ENCODE measurements at regions not wholly inside any gene's neighbourhood (a gene's known extent, or its start where the extent isn't known, plus 50 kb on each side); places are given as distances from the start of the nearest gene placed in this dataset.
"Not testable (repeated sequence)": the region's sequence is repeated elsewhere in the genome, so short reads cannot be mapped to it uniquely, and the experiment has no call there.

GRCh38 chr10:8359467-8359866, 305.0 kb downstream of the GATA3 start:
- Histone ChIP-seq H3K9me3 (ENCODE audit: control insufficient read depth, low read length) (no peaks in the 10 kb centered on the region), H3K27ac (ENCODE audit: low read depth, low read length, severe bottlenecking) (no peak overlapping the region), H3K36me3 (ENCODE audit: control insufficient read depth, insufficient read depth, low read length) (no peaks in the 10 kb centered on the region), H3K4me3 (ENCODE audit: extremely low read depth, insufficient read depth, low read length, poor library complexity, severe bottlenecking) (no peak overlapping the region), H3K4me1 (ENCODE audit: control insufficient read depth, insufficient read depth, low read length, poor library complexity, severe bottlenecking) (no peaks in the 10 kb centered on the region)
- WGBS, 2 experiments (ENCODE audit: insufficient coverage in 2 of 2) = 93% methylated on average over 4 of the region's 5 CpGs; no CpG with 5 or more reads in 1 of the 2 experiments

GRCh38 chr10:8360365-8360764, 305.9 kb downstream of the GATA3 start:
- Histone ChIP-seq H3K9me3 (ENCODE audit: control insufficient read depth, low read length) (no peaks in the 10 kb centered on the region), H3K27ac (ENCODE audit: low read depth, low read length, severe bottlenecking) (no peak overlapping the region), H3K36me3 (ENCODE audit: control insufficient read depth, insufficient read depth, low read length) (no peaks in the 10 kb centered on the region), H3K4me1 (ENCODE audit: control insufficient read depth, insufficient read depth, low read length, poor library complexity, severe bottlenecking) (no peaks in the 10 kb centered on the region), H3K4me3 (ENCODE audit: extremely low read depth, insufficient read depth, low read length, poor library complexity, severe bottlenecking) (no peak overlapping the region)
- 95 to 97% methylated on average over 4 to 6 of the region's 7 CpGs for WGBS, 2 experiments (ENCODE audit: insufficient coverage in 2 of 2)

- Histone ChIP-seq H3K9me3 (ENCODE audit: control insufficient read depth, low read length) (no peaks in the 10 kb centered on the region), H3K4me1 (ENCODE audit: control insufficient read depth, insufficient read depth, low read length, poor library complexity, severe bottlenecking) (peaks cover 4% of the 10 kb centered on the region), H3K27ac (ENCODE audit: low read depth, low read length, severe bottlenecking) (no peak overlapping the region), H3K4me3 (ENCODE audit: extremely low read depth, insufficient read depth, low read length, poor library complexity, severe bottlenecking) (no peak overlapping the region), H3K36me3 (ENCODE audit: control insufficient read depth, insufficient read depth, low read length) (no peaks in the 10 kb centered on the region)
- 76 to 92% methylated on average over 2 of the region's 2 CpGs for WGBS, 2 experiments (ENCODE audit: insufficient coverage in 2 of 2)
These were observed 306.5 kb downstream of the GATA3 start for GRCh38 chr10:8360814-8361509.

- H3K4me3 ChIP-seq (ENCODE audit: extremely low read depth, insufficient read depth, low read length, poor library complexity, severe bottlenecking) = no peak overlapping the region
- H3K4me1 ChIP-seq (ENCODE audit: control insufficient read depth, insufficient read depth, low read length, poor library complexity, severe bottlenecking) = peaks cover 7% of the 10 kb centered on the region
- no peak overlapping the region for H3K27ac ChIP-seq (ENCODE audit: low read depth, low read length, severe bottlenecking)
- WGBS, 2 experiments (ENCODE audit: insufficient coverage in 2 of 2) = 33 to 57% methylated on average over 1 of the region's 2 CpGs
- H3K9me3 ChIP-seq (ENCODE audit: control insufficient read depth, low read length) = no peaks in the 10 kb centered on the region
- H3K36me3 ChIP-seq (ENCODE audit: control insufficient read depth, insufficient read depth, low read length) = no peaks in the 10 kb centered on the region
These were observed 307.0 kb downstream of the GATA3 start for GRCh38 chr10:8361510-8361844.

GRCh38 chr10:8365935-8366911, 311.7 kb downstream of the GATA3 start:
- Histone ChIP-seq H3K9me3 (ENCODE audit: control insufficient read depth, low read length) (no peaks in the 10 kb centered on the region), H3K36me3 (ENCODE audit: control insufficient read depth, insufficient read depth, low read length) (no peaks in the 10 kb centered on the region), H3K4me1 (ENCODE audit: control insufficient read depth, insufficient read depth, low read length, poor library complexity, severe bottlenecking) (peaks cover 7% of the 10 kb centered on the region), H3K27ac (ENCODE audit: low read depth, low read length, severe bottlenecking) (peak overlapping the region; percentile 24), H3K4me3 (ENCODE audit: extremely low read depth, insufficient read depth, low read length, poor library complexity, severe bottlenecking) (no peak overlapping the region)
- WGBS, 2 experiments (ENCODE audit: insufficient coverage in 2 of 2) = 88 to 95% methylated on average over 14 to 17 of the region's 19 CpGs

GRCh38 chr10:8367672-8368411, 313.4 kb downstream of the GATA3 start:
- not testable (repeated sequence) for H3K4me1 ChIP-seq (ENCODE audit: control insufficient read depth, insufficient read depth, low read length, poor library complexity, severe bottlenecking); H3K36me3 ChIP-seq (ENCODE audit: control insufficient read depth, insufficient read depth, low read length); H3K9me3 ChIP-seq (ENCODE audit: control insufficient read depth, low read length); H3K4me3 ChIP-seq (ENCODE audit: extremely low read depth, insufficient read depth, low read length, poor library complexity, severe bottlenecking); H3K27ac ChIP-seq (ENCODE audit: low read depth, low read length, severe bottlenecking)
- WGBS, 2 experiments (ENCODE audit: insufficient coverage in 2 of 2) = 83 to 88% methylated on average over 1 of the region's 3 CpGs

- H3K4me3 ChIP-seq (ENCODE audit: extremely low read depth, insufficient read depth, low read length, poor library complexity, severe bottlenecking) = no peak overlapping the region
- WGBS, 2 experiments (ENCODE audit: insufficient coverage in 2 of 2) = 88 to 93% methylated on average over 3 to 5 of the region's 7 CpGs
These were observed 315.2 kb downstream of the GATA3 start for GRCh38 chr10:8369666-8370065.

GRCh38 chr10:8374334-8374733, 319.8 kb downstream of the GATA3 start:
- Histone ChIP-seq H3K4me3 (ENCODE audit: extremely low read depth, insufficient read depth, low read length, poor library complexity, severe bottlenecking) (no peak overlapping the region), H3K9me3 (ENCODE audit: control insufficient read depth, low read length) (no peaks in the 10 kb centered on the region), H3K4me1 (ENCODE audit: control insufficient read depth, insufficient read depth, low read length, poor library complexity, severe bottlenecking) (peaks cover 13% of the 10 kb centered on the region), H3K36me3 (ENCODE audit: control insufficient read depth, insufficient read depth, low read length) (no peaks in the 10 kb centered on the region), H3K27ac (ENCODE audit: low read depth, low read length, severe bottlenecking) (no peak overlapping the region)
- 94 to 100% methylated on average over 5 to 6 of the region's 6 CpGs for WGBS, 2 experiments (ENCODE audit: insufficient coverage in 2 of 2)

More at GRCh38 chr10:8369666-8370065, 315.2 kb downstream of the GATA3 start:
- H3K9me3 ChIP-seq (ENCODE audit: control insufficient read depth, low read length) = no peaks in the 10 kb centered on the region
- H3K4me1 ChIP-seq (ENCODE audit: control insufficient read depth, insufficient read depth, low read length, poor library complexity, severe bottlenecking) = peaks cover 7% of the 10 kb centered on the region
- no peaks in the 10 kb centered on the region for H3K36me3 ChIP-seq (ENCODE audit: control insufficient read depth, insufficient read depth, low read length)
- H3K27ac ChIP-seq (ENCODE audit: low read depth, low read length, severe bottlenecking) = no peak overlapping the region

GRCh38 chr10:8375137-8375536, 320.6 kb downstream of the GATA3 start:
- H3K27ac ChIP-seq (ENCODE audit: low read depth, low read length, severe bottlenecking) = no peak overlapping the region
- no peaks in the 10 kb centered on the region for H3K36me3 ChIP-seq (ENCODE audit: control insufficient read depth, insufficient read depth, low read length)
- H3K4me1 ChIP-seq (ENCODE audit: control insufficient read depth, insufficient read depth, low read length, poor library complexity, severe bottlenecking) = peaks cover 16% of the 10 kb centered on the region
- H3K9me3 ChIP-seq (ENCODE audit: control insufficient read depth, low read length) = no peaks in the 10 kb centered on the region
- WGBS, 2 experiments (ENCODE audit: insufficient coverage in 2 of 2) = 87 to 100% methylated on average over 2 of the region's 4 CpGs
- H3K4me3 ChIP-seq (ENCODE audit: extremely low read depth, insufficient read depth, low read length, poor library complexity, severe bottlenecking) = no peak overlapping the region

GRCh38 chr10:8378198-8378983, 323.9 kb downstream of the GATA3 start:
- H3K36me3 ChIP-seq (ENCODE audit: control insufficient read depth, insufficient read depth, low read length) = no peaks in the 10 kb centered on the region
- no peaks in the 10 kb centered on the region for H3K9me3 ChIP-seq (ENCODE audit: control insufficient read depth, low read length)
- peaks cover 20% of the 10 kb centered on the region for H3K4me1 ChIP-seq (ENCODE audit: control insufficient read depth, insufficient read depth, low read length, poor library complexity, severe bottlenecking)
- H3K27ac ChIP-seq (ENCODE audit: low read depth, low read length, severe bottlenecking) = no peak overlapping the region
- 85 to 91% methylated on average over 4 to 7 of the region's 10 CpGs for WGBS, 2 experiments (ENCODE audit: insufficient coverage in 2 of 2)
- no peak overlapping the region for H3K4me3 ChIP-seq (ENCODE audit: extremely low read depth, insufficient read depth, low read length, poor library complexity, severe bottlenecking)
